ENCODE measurements at regions not wholly inside any gene's neighbourhood (a gene's known extent, or its start where the extent isn't known, plus 50 kb on each side); places are given as distances from the start of the nearest gene placed in this dataset.

DNA sequence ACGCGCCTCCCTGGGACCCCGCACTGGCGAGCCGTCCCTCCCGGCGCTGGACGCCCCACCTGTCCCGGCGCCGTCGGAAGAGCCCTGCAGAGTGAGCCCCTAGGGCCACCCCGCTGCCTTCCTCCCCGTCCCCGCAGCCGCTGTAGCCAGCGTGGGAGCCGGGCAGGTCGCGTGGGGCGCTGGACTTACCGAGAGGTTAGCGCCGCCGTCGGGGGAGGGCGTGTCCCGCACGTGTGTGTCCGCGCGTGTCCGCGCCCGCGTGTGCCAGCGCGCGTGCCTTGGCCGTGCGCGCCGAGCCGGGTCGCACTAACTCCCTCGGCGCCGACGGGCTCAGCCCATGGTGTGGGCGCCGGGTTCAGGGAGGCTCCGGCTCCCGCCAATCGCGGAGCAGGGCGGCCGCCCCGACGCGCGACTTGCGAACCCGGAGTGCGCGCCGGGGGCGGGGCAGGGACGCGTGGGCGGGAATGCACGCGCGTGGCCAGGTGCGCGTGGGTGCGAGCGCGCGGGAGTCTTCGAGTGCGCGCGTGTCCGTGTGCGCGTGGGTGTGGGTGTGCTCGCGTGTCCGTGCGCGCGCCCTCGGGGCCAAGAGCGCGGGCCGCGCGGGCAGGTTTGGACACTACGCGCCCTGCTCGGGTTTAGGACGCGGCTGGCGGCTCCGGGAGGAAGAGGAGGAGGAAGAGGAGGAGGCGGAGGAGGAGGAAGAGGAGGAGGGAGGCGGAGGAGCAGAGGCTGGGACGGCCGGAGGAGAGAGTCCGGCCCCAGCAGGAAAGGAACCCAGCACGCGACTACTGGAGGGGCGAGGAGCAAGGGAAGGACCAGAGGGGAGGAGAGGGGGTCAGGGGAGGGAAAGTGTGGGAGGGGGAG is 145.2 kb upstream of the ETS2 start:
- H3K27me3 ChIP-seq (ENCODE audit: low read length), result no peaks in the 10 kb centered on the region
- H3K4me3 ChIP-seq (ENCODE audit: insufficient read depth, low read length, poor library complexity, severe bottlenecking), result no peak overlapping the region
- no peaks in the 10 kb centered on the region for H3K9me2 ChIP-seq (replicated peaks; ENCODE audit: insufficient read depth, low read length)
- no peaks in the 10 kb centered on the region for H3F3A ChIP-seq (ENCODE audit: insufficient read depth)
- H3K9ac ChIP-seq (ENCODE audit: low read length), result no peak overlapping the region
- H3K79me2 ChIP-seq (ENCODE audit: insufficient read depth, low read length), result no peaks in the 10 kb centered on the region
- H3K36me3 ChIP-seq (ENCODE audit: low read length), result no peaks in the 10 kb centered on the region
- no peak overlapping the region for H2AFZ ChIP-seq (ENCODE audit: low read depth, low read length, severe bottlenecking)
- no peak for TF ChIP-seq EZH2phosphoT487 (conservative IDR thresholded peaks at IDR 0.05; ENCODE audit: low read length)
- TF ChIP-seq, protein P1, sequence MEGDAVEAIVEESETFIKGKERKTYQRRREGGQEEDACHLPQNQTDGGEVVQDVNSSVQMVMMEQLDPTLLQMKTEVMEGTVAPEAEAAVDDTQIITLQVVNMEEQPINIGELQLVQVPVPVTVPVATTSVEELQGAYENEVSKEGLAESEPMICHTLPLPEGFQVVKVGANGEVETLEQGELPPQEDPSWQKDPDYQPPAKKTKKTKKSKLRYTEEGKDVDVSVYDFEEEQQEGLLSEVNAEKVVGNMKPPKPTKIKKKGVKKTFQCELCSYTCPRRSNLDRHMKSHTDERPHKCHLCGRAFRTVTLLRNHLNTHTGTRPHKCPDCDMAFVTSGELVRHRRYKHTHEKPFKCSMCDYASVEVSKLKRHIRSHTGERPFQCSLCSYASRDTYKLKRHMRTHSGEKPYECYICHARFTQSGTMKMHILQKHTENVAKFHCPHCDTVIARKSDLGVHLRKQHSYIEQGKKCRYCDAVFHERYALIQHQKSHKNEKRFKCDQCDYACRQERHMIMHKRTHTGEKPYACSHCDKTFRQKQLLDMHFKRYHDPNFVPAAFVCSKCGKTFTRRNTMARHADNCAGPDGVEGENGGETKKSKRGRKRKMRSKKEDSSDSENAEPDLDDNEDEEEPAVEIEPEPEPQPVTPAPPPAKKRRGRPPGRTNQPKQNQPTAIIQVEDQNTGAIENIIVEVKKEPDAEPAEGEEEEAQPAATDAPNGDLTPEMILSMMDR (IDR thresholded peaks at IDR 0.05; ENCODE audit: insufficient read depth, low read length, poor library complexity, severe bottlenecking), result no peak
- H3K9me3 ChIP-seq (ENCODE audit: insufficient read depth, low read length), result no peaks in the 10 kb centered on the region
- no peak overlapping the region for H3K27ac ChIP-seq (ENCODE audit: low read depth, low read length)
- H4K20me1 ChIP-seq (ENCODE audit: low read depth, low read length), result no peaks in the 10 kb centered on the region
- no peak overlapping the region for H3K4me2 ChIP-seq (ENCODE audit: low read depth, low read length, poor library complexity, severe bottlenecking)

DNA sequence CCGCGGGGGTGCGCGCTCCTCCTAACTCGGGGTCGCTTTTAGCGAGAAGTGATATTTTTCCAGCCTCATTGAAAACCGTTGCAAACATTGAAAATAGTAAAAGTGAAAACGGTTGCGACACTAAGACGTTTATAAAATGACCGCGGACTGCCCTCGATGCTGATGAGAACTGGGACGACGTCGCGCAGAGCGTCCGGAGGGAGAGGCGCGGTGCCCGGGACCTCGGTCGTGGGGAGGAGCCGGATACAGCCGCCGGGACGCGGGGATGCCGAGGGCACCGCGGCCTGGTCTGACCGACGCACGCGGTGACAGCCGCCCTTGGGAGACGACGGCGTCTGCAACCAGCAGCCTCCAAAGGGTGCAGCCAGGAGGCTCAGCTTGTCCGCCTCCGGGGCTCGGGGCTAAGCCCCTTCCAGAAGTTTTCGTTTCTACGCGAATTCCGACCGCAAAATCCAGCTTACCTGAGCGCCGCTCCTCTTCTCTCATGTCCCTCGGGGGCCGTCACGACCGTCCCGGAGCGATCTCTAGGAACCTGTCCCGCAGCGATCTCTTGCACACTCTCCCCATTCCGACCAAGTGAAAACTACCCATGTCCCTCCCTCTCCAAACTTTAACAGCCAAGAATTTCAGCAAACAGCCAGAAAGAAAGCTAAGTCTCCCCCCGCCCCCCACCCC is 144.4 kb upstream of the ETS2 start:
- H3K4me3 ChIP-seq (ENCODE audit: insufficient read depth, low read length, poor library complexity, severe bottlenecking), result no peak overlapping the region
- no peak overlapping the region for H3K27ac ChIP-seq (ENCODE audit: low read depth, low read length)
- TF ChIP-seq, protein P1 (IDR thresholded peaks at IDR 0.05; ENCODE audit: insufficient read depth, low read length, poor library complexity, severe bottlenecking), result no peak
- TF ChIP-seq EZH2phosphoT487 (conservative IDR thresholded peaks at IDR 0.05; ENCODE audit: low read length), result no peak
- no peaks in the 10 kb centered on the region for H3K9me2 ChIP-seq (replicated peaks; ENCODE audit: insufficient read depth, low read length)
- no peaks in the 10 kb centered on the region for H3F3A ChIP-seq (ENCODE audit: insufficient read depth)
- no peaks in the 10 kb centered on the region for H4K20me1 ChIP-seq (ENCODE audit: low read depth, low read length)
- no peak overlapping the region for H3K9ac ChIP-seq (ENCODE audit: low read length)
- H3K27me3 ChIP-seq (ENCODE audit: low read length), result no peaks in the 10 kb centered on the region
- no peaks in the 10 kb centered on the region for H3K36me3 ChIP-seq (ENCODE audit: low read length)
- no peak overlapping the region for H3K4me2 ChIP-seq (ENCODE audit: low read depth, low read length, poor library complexity, severe bottlenecking)
- no peak overlapping the region for H2AFZ ChIP-seq (ENCODE audit: low read depth, low read length, severe bottlenecking)
- H3K9me3 ChIP-seq (ENCODE audit: insufficient read depth, low read length), result no peaks in the 10 kb centered on the region
- no peaks in the 10 kb centered on the region for H3K79me2 ChIP-seq (ENCODE audit: insufficient read depth, low read length)

DNA sequence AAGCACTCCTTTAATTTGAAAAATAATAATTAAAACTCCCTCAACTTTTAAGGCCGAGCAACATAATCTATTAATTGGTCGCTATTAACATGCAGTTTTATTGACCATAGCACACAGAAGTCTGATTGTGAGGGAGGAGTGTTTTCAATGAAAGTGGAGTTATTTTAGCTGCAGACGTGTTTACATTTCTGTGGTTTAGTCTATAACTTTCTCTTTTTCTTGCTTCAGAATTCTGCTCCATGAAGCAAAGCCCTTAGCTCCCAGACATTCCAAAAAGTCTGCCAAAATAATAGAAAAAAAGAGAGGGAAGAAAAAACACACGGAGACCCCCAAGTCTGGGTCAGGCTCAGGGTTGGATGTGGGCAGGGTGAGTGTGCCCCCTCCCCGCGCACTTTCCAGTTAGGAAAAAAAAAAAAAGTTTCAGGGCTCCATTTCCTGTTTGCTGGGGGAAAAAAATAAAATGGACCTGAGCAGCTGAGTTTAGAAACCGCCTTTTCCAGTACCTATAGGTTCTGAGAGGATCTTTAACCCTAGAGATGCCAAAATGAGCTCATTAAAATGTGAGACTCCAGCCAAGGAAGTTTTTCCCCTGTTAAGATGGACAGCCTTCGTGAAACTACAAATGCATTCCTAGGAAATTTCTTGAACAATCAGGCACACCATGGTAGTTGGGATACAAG is 143.7 kb upstream of the ETS2 start:
- Histone ChIP-seq H3K9me2 (replicated peaks; ENCODE audit: insufficient read depth, low read length) (no peaks in the 10 kb centered on the region), H3K4me3 (ENCODE audit: insufficient read depth, low read length, poor library complexity, severe bottlenecking) (no peak overlapping the region), H3K27me3 (ENCODE audit: low read length) (no peaks in the 10 kb centered on the region), H4K20me1 (ENCODE audit: low read depth, low read length) (no peaks in the 10 kb centered on the region), H3K79me2 (ENCODE audit: insufficient read depth, low read length) (no peaks in the 10 kb centered on the region), H3K4me2 (ENCODE audit: low read depth, low read length, poor library complexity, severe bottlenecking) (no peak overlapping the region), H3K36me3 (ENCODE audit: low read length) (no peaks in the 10 kb centered on the region), H3K9me3 (ENCODE audit: insufficient read depth, low read length) (no peaks in the 10 kb centered on the region), H3F3A (ENCODE audit: insufficient read depth) (no peaks in the 10 kb centered on the region), H3K27ac (ENCODE audit: low read depth, low read length) (no peak overlapping the region), H3K9ac (ENCODE audit: low read length) (no peak overlapping the region), H2AFZ (ENCODE audit: low read depth, low read length, severe bottlenecking) (no peak overlapping the region)
- TF ChIP-seq, protein P1 (IDR thresholded peaks at IDR 0.05; ENCODE audit: insufficient read depth, low read length, poor library complexity, severe bottlenecking), result no peak

Data from SU-DHL-6 (cell line).